A549 (cell line): ENCODE measurements at regions not wholly inside any gene's neighbourhood (a gene's known extent, or its start where the extent isn't known, plus 50 kb on each side); places are given as distances from the start of the nearest gene placed in this dataset.

ENCODE experiments used
- ATAC-seq, 2 experiments: fragments of 200-7000 bp in 1 of 2; fragments of >200 bp in 1 of 2; cut with Nextera tagmentation in 1 of 2; cut with Tn5 transposase in 1 of 2; 3 replicates each; pipeline versions ENCODE4 v1.8.0 to v1.9.1; 2018 to 2020; ENCODE audit warnings: mild to moderate bottlenecking in 1 of 2, moderate library complexity in 1 of 2
- CTCF ChIA-PET: fragments of 300-600 bp; sonication (Branson Sonifier 250); formaldehyde crosslinking; extraction: SDS; loops from one replicate; lab custom pipeline; 2021; ENCODE audit warnings: antibody characterized with exemption, inconsistent platforms; lab: Yijun Ruan, JAX
- POLR2A ChIA-PET: fragments of 350-600 bp; formaldehyde crosslinking; extraction: SDS; loops from one replicate; lab custom pipeline; 2021; ENCODE audit warnings: antibody characterized with exemption, inconsistent platforms; lab: Yijun Ruan, JAX
- DNase-seq, 2 experiments: peaks; one replicate each; pipeline versions ENCODE4 v3.0.0 to v3.0.0-alpha.2; 2011 to 2016; ENCODE audit warnings: low read depth in 1 of 2, low spot score in 1 of 2
- FAIRE-seq: peaks from 2 replicates; lab custom pipeline; 2011; peaks lifted over from hg19 to GRCh38; lab: Jason Lieb, UNC
- H3K27ac ChIP-seq, 2 experiments: fragments of >200 bp; sonication (Bioruptor Twin); formaldehyde crosslinking; 3 replicates each; pipeline ENCODE4 v1.5.1; 2016 to 2017
- H3K4me1 ChIP-seq: fragments of >200 bp; sonication (Bioruptor Twin); formaldehyde crosslinking; 3 replicates; pipeline ENCODE4 v1.6.1; 2016
- H3K4me2 ChIP-seq: fragments of >200 bp; sonication (Bioruptor Twin); formaldehyde crosslinking; 3 replicates; pipeline ENCODE4 v1.6.1; 2016
- H3K4me3 ChIP-seq: fragments of >200 bp; sonication (Bioruptor Twin); formaldehyde crosslinking; 3 replicates; pipeline ENCODE4 v1.5.1; 2016
- H3K9me3 ChIP-seq: fragments of >200 bp; sonication (Bioruptor Twin); formaldehyde crosslinking; 3 replicates; pipeline ENCODE4 v1.6.1; 2016
- CBX2 ChIP-seq: fragments of 200-600 bp; sonication (generic); IDR thresholded peaks from 2 replicates; pipeline ENCODE4 v1.6.1; 2016; ENCODE audit warnings: low read depth, mild to moderate bottlenecking, borderline replicate concordance
- EHMT2 ChIP-seq: fragments of 200-600 bp; sonication (generic); IDR thresholded peaks from 2 replicates; pipeline ENCODE4 v1.6.1; 2016; ENCODE audit warnings: antibody characterized with exemption, low read depth, mild to moderate bottlenecking, moderate library complexity
- ESRRA ChIP-seq: fragments of 150-350 bp; IDR thresholded peaks from 2 replicates; pipeline ENCODE4 v1.6.1; 2014; ENCODE audit warnings: mild to moderate bottlenecking, low read length, borderline replicate concordance
- FOXS1 ChIP-seq: fragments of 250-450 bp; sonication (Bioruptor Pico); IDR thresholded peaks from 2 replicates; pipeline ENCODE4 v1.5.0; 2020; ENCODE audit warnings: mild to moderate bottlenecking, moderate library complexity
- GATA3 ChIP-seq: IDR thresholded peaks from 2 replicates; pipeline ENCODE4 v1.6.1; 2012; ENCODE audit warnings: borderline replicate concordance
- KDM1A ChIP-seq: fragments of 200-600 bp; sonication (generic); IDR thresholded peaks from 2 replicates; pipeline ENCODE4 v1.6.1; 2016; ENCODE audit warnings: low read depth, mild to moderate bottlenecking
- KDM5A ChIP-seq: fragments of 200-600 bp; sonication (generic); IDR thresholded peaks from 2 replicates; pipeline ENCODE4 v1.6.1; 2016; ENCODE audit warnings: antibody characterized with exemption, mild to moderate bottlenecking
- MAFK ChIP-seq: fragments of 450-650 bp; IDR thresholded peaks from 2 replicates; pipeline ENCODE4 v1.6.1; 2014; ENCODE audit not compliant: partially characterized antibody
- POLR2A ChIP-seq: IDR thresholded peaks from 2 replicates; pipeline ENCODE4 v1.6.1; 2012; ENCODE audit warnings: mild to moderate bottlenecking, low read length
- POLR2AphosphoS2 ChIP-seq: conservative IDR thresholded peaks from 2 replicates; pipeline ENCODE4 v1.6.1; 2012; ENCODE audit warnings: low read length, improper control_type of control experiment, inconsistent platforms
- RARB ChIP-seq: fragments of 250-450 bp; sonication (Bioruptor Pico); IDR thresholded peaks from 2 replicates; pipeline ENCODE4 v1.8.0; 2021; ENCODE audit warnings: mild to moderate bottlenecking, moderate library complexity
- RFX5 ChIP-seq: fragments of 450-650 bp; IDR thresholded peaks from 2 replicates; pipeline ENCODE4 v1.7.1; 2014; ENCODE audit warnings: antibody characterized with exemption, mild to moderate bottlenecking, moderate library complexity
- TP53 ChIP-seq: fragments of 250-450 bp; sonication (Bioruptor Pico); IDR thresholded peaks from 2 replicates; pipeline ENCODE4 v1.5.0; 2021; ENCODE audit warnings: mild to moderate bottlenecking, moderate library complexity
- ZC3H11A ChIP-seq: fragments of 450-650 bp; IDR thresholded peaks from 2 replicates; pipeline ENCODE4 v1.6.1; 2014; ENCODE audit warnings: antibody characterized with exemption, mild to moderate bottlenecking
- ZFP36 ChIP-seq: fragments of 450-650 bp; IDR thresholded peaks from 2 replicates; pipeline ENCODE4 v1.6.1; 2014; ENCODE audit warnings: borderline replicate concordance; ENCODE audit not compliant: partially characterized antibody
- ZSCAN20 ChIP-seq: fragments of 250-450 bp; sonication (Bioruptor Pico); IDR thresholded peaks from 2 replicates; pipeline ENCODE4 v1.8.0; 2022; ENCODE audit warnings: mild to moderate bottlenecking, moderate library complexity
- WGBS: methylation state at CpG from one replicate; pipeline ENCODE4 v1.1.6; 2017; ENCODE audit errors: missing lambda C conversion rate; 5-methylcytosine and 5-hydroxymethylcytosine counted together
- TF ChIP-seq, protein P1 (sequence below): IDR thresholded peaks from 2 replicates; pipeline ENCODE4 v1.6.1; 2012
- TF ChIP-seq, protein P2 (sequence below): fragments of 200-600 bp; sonication (generic); IDR thresholded peaks from 2 replicates; pipeline ENCODE4 v1.6.1; 2016; ENCODE audit warnings: antibody characterized with exemption, mild to moderate bottlenecking, moderate library complexity
- TF ChIP-seq, protein P3 (sequence below): IDR thresholded peaks from 2 replicates; pipeline ENCODE4 v1.6.1; 2012; ENCODE audit warnings: low read depth, borderline replicate concordance
- TF ChIP-seq, protein P4 (sequence below): fragments of 250-450 bp; sonication (Bioruptor Pico); IDR thresholded peaks from 2 replicates; pipeline ENCODE4 v1.5.0; 2020; ENCODE audit warnings: low read depth, mild to moderate bottlenecking, moderate library complexity
- TF ChIP-seq, protein P5 (sequence below): fragments of >200 bp; sonication (Bioruptor Twin); formaldehyde crosslinking; IDR thresholded peaks from 3 replicates; pipeline ENCODE4 v1.6.1; 2016
- TF ChIP-seq, protein P6 (sequence below): fragments of 150-350 bp; IDR thresholded peaks from 2 replicates; pipeline ENCODE4 v1.6.1; 2014; ENCODE audit warnings: low read depth, mild to moderate bottlenecking, low read length

DNA sequence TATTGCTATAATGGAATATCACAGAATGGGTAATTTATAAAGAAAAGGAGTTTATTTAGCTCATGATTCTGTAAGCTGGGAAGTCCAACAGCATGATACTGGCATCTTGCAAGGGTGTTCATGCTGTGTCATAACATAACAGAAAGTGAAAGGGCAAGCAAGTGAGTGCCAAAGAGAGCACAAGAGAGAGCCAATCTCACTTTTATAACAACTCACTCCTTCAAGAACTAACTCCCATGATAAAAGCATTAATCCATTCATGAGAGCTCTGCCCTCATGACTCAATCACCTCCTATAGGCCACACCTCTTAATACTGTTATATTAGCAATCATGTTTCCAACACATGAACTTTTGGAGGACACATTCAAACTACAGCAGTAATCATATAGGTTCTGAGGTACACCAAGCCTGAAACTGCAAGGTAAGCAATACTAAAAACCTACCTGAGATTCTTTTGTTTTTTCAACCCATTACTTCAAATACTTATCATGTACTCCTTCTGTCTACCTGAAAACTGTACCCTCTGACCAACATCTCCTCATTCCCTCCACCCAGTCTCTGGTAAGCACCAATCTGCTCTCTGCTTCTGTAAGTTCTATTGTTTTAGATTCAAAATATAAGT is 219.7 kb downstream of the MTERF1 start:
- no peaks in the 10 kb centered on the region for H3K9me3 ChIP-seq
- no peak overlapping the region for H3K4me3 ChIP-seq
- ATAC-seq (no peak), FAIRE-seq (no peak), DNase-seq (no peak)
- POLR2A ChIA-PET, result no interaction called here
- no peak overlapping the region for H3K27ac ChIP-seq
- CTCF ChIA-PET, result no interaction called here
- H3K4me1 ChIP-seq, result no peaks in the 10 kb centered on the region
- no peak overlapping the region for H3K4me2 ChIP-seq
- TF ChIP-seq ZSCAN20 (CRISPR knock-in tag) (no peak), CBX2 (no peak), POLR2A (no peak), RARB (CRISPR knock-in tag) (no peak), EHMT2 (no peak), MAFK (peak; percentile 89)
- TF ChIP-seq, protein P1, sequence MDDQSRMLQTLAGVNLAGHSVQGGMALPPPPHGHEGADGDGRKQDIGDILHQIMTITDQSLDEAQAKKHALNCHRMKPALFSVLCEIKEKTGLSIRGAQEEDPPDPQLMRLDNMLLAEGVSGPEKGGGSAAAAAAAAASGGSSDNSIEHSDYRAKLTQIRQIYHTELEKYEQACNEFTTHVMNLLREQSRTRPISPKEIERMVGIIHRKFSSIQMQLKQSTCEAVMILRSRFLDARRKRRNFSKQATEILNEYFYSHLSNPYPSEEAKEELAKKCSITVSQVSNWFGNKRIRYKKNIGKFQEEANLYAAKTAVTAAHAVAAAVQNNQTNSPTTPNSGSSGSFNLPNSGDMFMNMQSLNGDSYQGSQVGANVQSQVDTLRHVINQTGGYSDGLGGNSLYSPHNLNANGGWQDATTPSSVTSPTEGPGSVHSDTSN, result no peak
- TF ChIP-seq, protein P2, sequence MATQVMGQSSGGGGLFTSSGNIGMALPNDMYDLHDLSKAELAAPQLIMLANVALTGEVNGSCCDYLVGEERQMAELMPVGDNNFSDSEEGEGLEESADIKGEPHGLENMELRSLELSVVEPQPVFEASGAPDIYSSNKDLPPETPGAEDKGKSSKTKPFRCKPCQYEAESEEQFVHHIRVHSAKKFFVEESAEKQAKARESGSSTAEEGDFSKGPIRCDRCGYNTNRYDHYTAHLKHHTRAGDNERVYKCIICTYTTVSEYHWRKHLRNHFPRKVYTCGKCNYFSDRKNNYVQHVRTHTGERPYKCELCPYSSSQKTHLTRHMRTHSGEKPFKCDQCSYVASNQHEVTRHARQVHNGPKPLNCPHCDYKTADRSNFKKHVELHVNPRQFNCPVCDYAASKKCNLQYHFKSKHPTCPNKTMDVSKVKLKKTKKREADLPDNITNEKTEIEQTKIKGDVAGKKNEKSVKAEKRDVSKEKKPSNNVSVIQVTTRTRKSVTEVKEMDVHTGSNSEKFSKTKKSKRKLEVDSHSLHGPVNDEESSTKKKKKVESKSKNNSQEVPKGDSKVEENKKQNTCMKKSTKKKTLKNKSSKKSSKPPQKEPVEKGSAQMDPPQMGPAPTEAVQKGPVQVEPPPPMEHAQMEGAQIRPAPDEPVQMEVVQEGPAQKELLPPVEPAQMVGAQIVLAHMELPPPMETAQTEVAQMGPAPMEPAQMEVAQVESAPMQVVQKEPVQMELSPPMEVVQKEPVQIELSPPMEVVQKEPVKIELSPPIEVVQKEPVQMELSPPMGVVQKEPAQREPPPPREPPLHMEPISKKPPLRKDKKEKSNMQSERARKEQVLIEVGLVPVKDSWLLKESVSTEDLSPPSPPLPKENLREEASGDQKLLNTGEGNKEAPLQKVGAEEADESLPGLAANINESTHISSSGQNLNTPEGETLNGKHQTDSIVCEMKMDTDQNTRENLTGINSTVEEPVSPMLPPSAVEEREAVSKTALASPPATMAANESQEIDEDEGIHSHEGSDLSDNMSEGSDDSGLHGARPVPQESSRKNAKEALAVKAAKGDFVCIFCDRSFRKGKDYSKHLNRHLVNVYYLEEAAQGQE, result no peak

DNA sequence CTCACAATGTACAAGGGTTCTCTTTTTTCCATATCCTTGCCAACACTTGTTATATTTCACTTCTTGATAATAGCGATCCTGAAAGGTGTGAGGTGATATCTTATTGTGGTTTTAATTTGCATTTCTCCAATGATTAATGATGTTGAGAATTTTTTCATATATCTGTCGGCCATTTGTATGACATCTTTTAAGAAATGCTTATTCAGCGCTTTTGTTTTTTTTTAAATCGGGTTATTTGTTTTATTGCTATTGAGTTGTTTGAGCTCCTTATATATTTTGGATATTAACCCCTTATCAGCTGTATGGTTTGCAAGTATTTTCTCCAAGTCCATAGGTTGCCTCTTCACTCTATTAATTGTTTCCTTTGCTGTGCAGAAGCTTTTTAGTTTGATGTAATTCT is 218.8 kb downstream of the MTERF1 start:
- FAIRE-seq, result no peak
- Histone ChIP-seq H3K4me1 (no peaks in the 10 kb centered on the region), H3K27ac (no peak overlapping the region), H3K9me3 (no peaks in the 10 kb centered on the region), H3K4me2 (no peak overlapping the region), H3K4me3 (no peak overlapping the region)
- POLR2A ChIA-PET, result no interaction called here
- WGBS, result 31% methylated on average over 4 of the region's 4 CpGs
- no peak for ATAC-seq
- DNase-seq, result no peak
- CTCF ChIA-PET, result no interaction called here
- TF ChIP-seq GATA3, result no peak
- peak; percentile 97 for TF ChIP-seq MAFK

DNA sequence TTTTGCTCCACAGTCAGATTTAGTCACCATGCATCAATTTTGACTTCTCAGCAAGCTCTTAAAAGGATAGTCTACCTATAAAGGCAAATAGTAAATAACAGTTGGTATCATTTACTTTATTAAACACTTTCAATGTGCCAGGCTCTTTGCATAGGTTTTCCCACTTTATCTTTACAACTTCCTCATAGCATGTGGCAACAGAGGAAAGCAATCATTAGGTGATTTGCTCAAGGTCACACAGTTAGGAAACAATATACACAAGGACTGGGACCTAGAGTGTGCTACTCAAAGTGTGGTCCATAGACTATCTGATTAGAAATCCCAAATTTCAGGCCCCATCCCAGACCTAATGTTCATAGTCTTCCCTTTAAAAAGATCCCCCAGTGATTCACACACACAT is 212.3 kb downstream of the MTERF1 start:
- no peak overlapping the region for H3K4me2 ChIP-seq
- DNase-seq (no peak), ATAC-seq (no peak), FAIRE-seq (no peak)
- no peak overlapping the region for H3K27ac ChIP-seq
- H3K9me3 ChIP-seq, result no peaks in the 10 kb centered on the region
- H3K4me1 ChIP-seq, result no peaks in the 10 kb centered on the region
- ChIA-PET CTCF (no interaction called here), POLR2A (no interaction called here)
- H3K4me3 ChIP-seq, result no peak overlapping the region
- no peak for TF ChIP-seq TP53 (CRISPR knock-in tag)
- TF ChIP-seq POLR2AphosphoS2, result no peak
- no peak for TF ChIP-seq FOXS1 (CRISPR knock-in tag)
- TF ChIP-seq ZC3H11A, result no peak
- no peak for TF ChIP-seq RFX5
- no peak for TF ChIP-seq ZFP36

DNA sequence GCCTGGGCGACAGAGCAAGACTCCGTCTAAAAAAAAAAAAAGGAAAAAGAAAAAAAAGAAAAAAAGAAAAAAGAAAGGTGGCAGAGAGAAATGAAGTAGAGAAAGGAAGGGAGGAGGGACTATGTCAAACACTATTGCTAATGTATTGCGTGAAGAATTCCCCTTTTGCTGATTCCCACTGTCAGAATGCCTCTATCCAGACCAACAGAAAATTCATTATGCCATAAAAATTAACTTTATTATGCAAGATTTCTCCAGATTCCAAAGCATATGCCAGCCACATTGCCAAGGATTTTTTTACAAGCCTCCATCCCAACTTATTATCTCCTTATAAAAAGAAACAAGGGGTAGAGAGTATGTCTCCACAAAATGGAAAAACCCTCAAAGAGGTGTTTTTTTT is 209.3 kb downstream of the MTERF1 start:
- no peak overlapping the region for H3K4me3 ChIP-seq
- H3K9me3 ChIP-seq, result no peaks in the 10 kb centered on the region
- WGBS, result 36% methylated on average over 2 of the region's 3 CpGs
- no peak overlapping the region for H3K4me2 ChIP-seq
- no peak for ATAC-seq
- no peak for FAIRE-seq
- no peak for DNase-seq
- CTCF ChIA-PET, result no interaction called here
- H3K4me1 ChIP-seq, result no peaks in the 10 kb centered on the region
- no peak overlapping the region for H3K27ac ChIP-seq
- POLR2A ChIA-PET, result no interaction called here
- no peak for TF ChIP-seq ESRRA
- TF ChIP-seq, protein P3, sequence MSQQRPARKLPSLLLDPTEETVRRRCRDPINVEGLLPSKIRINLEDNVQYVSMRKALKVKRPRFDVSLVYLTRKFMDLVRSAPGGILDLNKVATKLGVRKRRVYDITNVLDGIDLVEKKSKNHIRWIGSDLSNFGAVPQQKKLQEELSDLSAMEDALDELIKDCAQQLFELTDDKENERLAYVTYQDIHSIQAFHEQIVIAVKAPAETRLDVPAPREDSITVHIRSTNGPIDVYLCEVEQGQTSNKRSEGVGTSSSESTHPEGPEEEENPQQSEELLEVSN, result no peak
- TF ChIP-seq, protein P4, sequence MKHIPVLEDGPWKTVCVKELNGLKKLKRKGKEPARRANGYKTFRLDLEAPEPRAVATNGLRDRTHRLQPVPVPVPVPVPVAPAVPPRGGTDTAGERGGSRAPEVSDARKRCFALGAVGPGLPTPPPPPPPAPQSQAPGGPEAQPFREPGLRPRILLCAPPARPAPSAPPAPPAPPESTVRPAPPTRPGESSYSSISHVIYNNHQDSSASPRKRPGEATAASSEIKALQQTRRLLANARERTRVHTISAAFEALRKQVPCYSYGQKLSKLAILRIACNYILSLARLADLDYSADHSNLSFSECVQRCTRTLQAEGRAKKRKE (CRISPR knock-in tag), result no peak
- TF ChIP-seq POLR2A, result no peak
- no peak for TF ChIP-seq RARB (CRISPR knock-in tag)
- TF ChIP-seq ZFP36, result no peak
- TF ChIP-seq KDM1A, result no peak
- TF ChIP-seq, protein P5, sequence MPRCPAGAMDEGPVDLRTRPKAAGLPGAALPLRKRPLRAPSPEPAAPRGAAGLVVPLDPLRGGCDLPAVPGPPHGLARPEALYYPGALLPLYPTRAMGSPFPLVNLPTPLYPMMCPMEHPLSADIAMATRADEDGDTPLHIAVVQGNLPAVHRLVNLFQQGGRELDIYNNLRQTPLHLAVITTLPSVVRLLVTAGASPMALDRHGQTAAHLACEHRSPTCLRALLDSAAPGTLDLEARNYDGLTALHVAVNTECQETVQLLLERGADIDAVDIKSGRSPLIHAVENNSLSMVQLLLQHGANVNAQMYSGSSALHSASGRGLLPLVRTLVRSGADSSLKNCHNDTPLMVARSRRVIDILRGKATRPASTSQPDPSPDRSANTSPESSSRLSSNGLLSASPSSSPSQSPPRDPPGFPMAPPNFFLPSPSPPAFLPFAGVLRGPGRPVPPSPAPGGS, result no peak
- TF ChIP-seq CBX2, result no peak
- no peak for TF ChIP-seq FOXS1 (CRISPR knock-in tag)
- no peak for TF ChIP-seq TP53 (CRISPR knock-in tag)
- TF ChIP-seq KDM5A, result no peak
- TF ChIP-seq, protein P6, sequence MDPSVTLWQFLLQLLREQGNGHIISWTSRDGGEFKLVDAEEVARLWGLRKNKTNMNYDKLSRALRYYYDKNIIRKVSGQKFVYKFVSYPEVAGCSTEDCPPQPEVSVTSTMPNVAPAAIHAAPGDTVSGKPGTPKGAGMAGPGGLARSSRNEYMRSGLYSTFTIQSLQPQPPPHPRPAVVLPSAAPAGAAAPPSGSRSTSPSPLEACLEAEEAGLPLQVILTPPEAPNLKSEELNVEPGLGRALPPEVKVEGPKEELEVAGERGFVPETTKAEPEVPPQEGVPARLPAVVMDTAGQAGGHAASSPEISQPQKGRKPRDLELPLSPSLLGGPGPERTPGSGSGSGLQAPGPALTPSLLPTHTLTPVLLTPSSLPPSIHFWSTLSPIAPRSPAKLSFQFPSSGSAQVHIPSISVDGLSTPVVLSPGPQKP, result no peak
